Ecto neural progenitor cell (in vitro differentiated cells): ENCODE measurements at regions not wholly inside any gene's neighbourhood (a gene's known extent, or its start where the extent isn't known, plus 50 kb on each side); places are given as distances from the start of the nearest gene placed in this dataset.

ENCODE experiments used
- DNase-seq: peaks from one replicate; pipeline ENCODE4 v3.0.0-alpha.2; 2018; ENCODE audit warnings: low spot score

- DNase-seq = no peak
These were observed 62.0 kb downstream of the SUCNR1 start for GRCh38 chr3:151935446-151935845.

GRCh38 chr3:151940481-151940880, 67.0 kb downstream of the SUCNR1 start:
- no peak for DNase-seq

- no peak for DNase-seq
These were observed 70.1 kb downstream of the SUCNR1 start for GRCh38 chr3:151943539-151943938.

GRCh38 chr3:151944356-151944755, 70.9 kb downstream of the SUCNR1 start:
- no peak for DNase-seq

- DNase-seq = no peak
These were observed 73.2 kb downstream of the SUCNR1 start for GRCh38 chr3:151946606-151947005.

- no peak for DNase-seq
These were observed 76.3 kb downstream of the SUCNR1 start for GRCh38 chr3:151949706-151950105.

GRCh38 chr3:151955356-151955755, 81.9 kb downstream of the SUCNR1 start:
- DNase-seq = no peak

GRCh38 chr3:151960961-151961580, 87.6 kb downstream of the SUCNR1 start:
- no peak for DNase-seq

- no peak for DNase-seq
These were observed 88.9 kb downstream of the SUCNR1 start for GRCh38 chr3:151962352-151962751.

- no peak for DNase-seq
These were observed 89.5 kb downstream of the SUCNR1 start for GRCh38 chr3:151962912-151963311.

GRCh38 chr3:151964743-151965142, 91.3 kb downstream of the SUCNR1 start:
- no peak for DNase-seq

- no peak for DNase-seq
These were observed 95.7 kb downstream of the SUCNR1 start for GRCh38 chr3:151969026-151969642.

GRCh38 chr3:151971814-151972579, 98.6 kb downstream of the SUCNR1 start:
- no peak for DNase-seq

GRCh38 chr3:151974067-151974466, 100.6 kb downstream of the SUCNR1 start:
- DNase-seq = no peak

- DNase-seq = no peak
These were observed 103.0 kb downstream of the SUCNR1 start for GRCh38 chr3:151976211-151977050.

GRCh38 chr3:151979906-151980305, 106.5 kb downstream of the SUCNR1 start:
- DNase-seq = no peak

- no peak for DNase-seq
These were observed 110.1 kb downstream of the SUCNR1 start for GRCh38 chr3:151983538-151983937.

GRCh38 chr3:151985787-151986430, 112.5 kb downstream of the SUCNR1 start:
- no peak for DNase-seq

GRCh38 chr3:151987893-151988292, 114.5 kb downstream of the SUCNR1 start:
- DNase-seq = no peak

GRCh38 chr3:151989621-151990020, 116.2 kb downstream of the SUCNR1 start:
- no peak for DNase-seq

GRCh38 chr3:151990696-151991376, 117.4 kb downstream of the SUCNR1 start:
- DNase-seq = no peak
